A549 (cell line): ENCODE measurements at regions not wholly inside any gene's neighbourhood (a gene's known extent, or its start where the extent isn't known, plus 50 kb on each side); places are given as distances from the start of the nearest gene placed in this dataset.

ENCODE experiments used
- CBX8 ChIP-seq: fragments of 200-600 bp; sonication (generic); IDR thresholded peaks from 2 replicates; pipeline ENCODE4 v1.6.1; 2016
- CEBPB ChIP-seq, 2 experiments: fragments of >200 bp in 1 of 2; sonication (Bioruptor Twin) in 1 of 2; formaldehyde crosslinking in 1 of 2; IDR thresholded peaks; 2 replicates each; pipeline ENCODE4 v1.6.1; 2012 to 2016
- EHMT2 ChIP-seq: fragments of 200-600 bp; sonication (generic); IDR thresholded peaks from 2 replicates; pipeline ENCODE4 v1.6.1; 2016; ENCODE audit warnings: antibody characterized with exemption, low read depth, mild to moderate bottlenecking, moderate library complexity
- ESRRA ChIP-seq: fragments of 150-350 bp; IDR thresholded peaks from 2 replicates; pipeline ENCODE4 v1.6.1; 2014; ENCODE audit warnings: mild to moderate bottlenecking, low read length, borderline replicate concordance
- HDAC2 ChIP-seq: fragments of 200-600 bp; sonication (generic); IDR thresholded peaks from 2 replicates; pipeline ENCODE4 v1.6.1; 2016
- NFE2L2 ChIP-seq: fragments of 150-350 bp; conservative IDR thresholded peaks from 2 replicates; pipeline ENCODE4 v1.6.1; 2014; ENCODE audit warnings: low read length
- POLR2A ChIP-seq: IDR thresholded peaks from 2 replicates; pipeline ENCODE4 v1.6.1; 2012; ENCODE audit warnings: mild to moderate bottlenecking, low read length
- RAD21 ChIP-seq, 2 experiments: fragments of >200 bp in 1 of 2; sonication (Bioruptor Twin) in 1 of 2; formaldehyde crosslinking in 1 of 2; IDR thresholded peaks in 1 of 2; conservative IDR thresholded peaks in 1 of 2; 2 replicates in 1 of 2; 3 replicates in 1 of 2; pipeline ENCODE4 v1.6.1; 2012 to 2018; ENCODE audit warnings: inconsistent platforms in 1 of 2
- RFX5 ChIP-seq: fragments of 450-650 bp; IDR thresholded peaks from 2 replicates; pipeline ENCODE4 v1.7.1; 2014; ENCODE audit warnings: antibody characterized with exemption, mild to moderate bottlenecking, moderate library complexity
- SMC3 ChIP-seq: fragments of >200 bp; sonication (Bioruptor Twin); formaldehyde crosslinking; IDR thresholded peaks from 3 replicates; pipeline ENCODE4 v1.6.1; 2018; ENCODE audit warnings: inconsistent platforms
- TF ChIP-seq, protein P1 (sequence below): fragments of >200 bp; sonication (Bioruptor Twin); formaldehyde crosslinking; IDR thresholded peaks from 3 replicates; pipeline ENCODE4 v1.5.1; 2016
- TF ChIP-seq, protein P2 (sequence below): fragments of 200-600 bp; sonication (generic); IDR thresholded peaks from 2 replicates; pipeline ENCODE4 v1.6.1; 2016; ENCODE audit warnings: antibody characterized with exemption, mild to moderate bottlenecking, moderate library complexity
- TF ChIP-seq, protein P3 (sequence below): fragments of 450-650 bp; IDR thresholded peaks from 2 replicates; pipeline ENCODE4 v1.6.1; 2014; ENCODE audit warnings: antibody characterized with exemption

DNA sequence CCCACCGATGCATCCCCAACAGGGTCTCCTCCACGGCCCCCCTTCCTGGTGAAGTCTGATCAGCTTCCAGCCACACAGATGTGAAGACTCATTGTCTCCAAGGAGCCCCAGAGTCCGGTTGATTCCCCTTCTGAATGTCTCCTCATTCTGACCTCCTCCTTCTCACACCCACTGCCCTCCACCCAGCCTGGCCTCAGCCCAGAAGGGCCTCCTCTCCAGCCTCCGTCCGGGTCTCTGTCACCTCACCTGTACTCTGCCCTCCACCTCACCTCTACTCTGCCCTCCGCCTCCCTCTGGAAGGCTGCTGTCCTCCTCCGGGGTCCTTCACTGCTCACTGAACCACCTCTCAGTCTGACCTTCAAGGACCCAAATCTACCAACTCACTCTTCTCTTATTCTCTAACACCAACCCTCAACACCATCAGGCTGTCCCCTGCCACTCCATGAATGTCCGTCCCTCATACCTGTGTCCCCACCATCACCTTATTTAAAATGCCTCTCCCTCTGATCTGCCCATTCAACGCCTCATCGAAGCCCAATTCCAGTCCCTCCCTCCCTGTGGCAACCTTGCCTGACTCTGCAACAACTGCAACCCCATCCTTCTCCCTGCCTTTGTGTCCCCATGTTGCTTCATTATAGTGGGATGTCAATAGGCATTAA lies 201.2 kb downstream of the TOMM20 start:
- no peak for TF ChIP-seq RFX5
- TF ChIP-seq, protein P1, sequence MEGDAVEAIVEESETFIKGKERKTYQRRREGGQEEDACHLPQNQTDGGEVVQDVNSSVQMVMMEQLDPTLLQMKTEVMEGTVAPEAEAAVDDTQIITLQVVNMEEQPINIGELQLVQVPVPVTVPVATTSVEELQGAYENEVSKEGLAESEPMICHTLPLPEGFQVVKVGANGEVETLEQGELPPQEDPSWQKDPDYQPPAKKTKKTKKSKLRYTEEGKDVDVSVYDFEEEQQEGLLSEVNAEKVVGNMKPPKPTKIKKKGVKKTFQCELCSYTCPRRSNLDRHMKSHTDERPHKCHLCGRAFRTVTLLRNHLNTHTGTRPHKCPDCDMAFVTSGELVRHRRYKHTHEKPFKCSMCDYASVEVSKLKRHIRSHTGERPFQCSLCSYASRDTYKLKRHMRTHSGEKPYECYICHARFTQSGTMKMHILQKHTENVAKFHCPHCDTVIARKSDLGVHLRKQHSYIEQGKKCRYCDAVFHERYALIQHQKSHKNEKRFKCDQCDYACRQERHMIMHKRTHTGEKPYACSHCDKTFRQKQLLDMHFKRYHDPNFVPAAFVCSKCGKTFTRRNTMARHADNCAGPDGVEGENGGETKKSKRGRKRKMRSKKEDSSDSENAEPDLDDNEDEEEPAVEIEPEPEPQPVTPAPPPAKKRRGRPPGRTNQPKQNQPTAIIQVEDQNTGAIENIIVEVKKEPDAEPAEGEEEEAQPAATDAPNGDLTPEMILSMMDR, result no peak
- no peak for TF ChIP-seq SMC3
- no peak for TF ChIP-seq POLR2A
- no peak for TF ChIP-seq RAD21 (conservative IDR thresholded peaks at IDR 0.05 in 1 of 2, IDR thresholded peaks at IDR 0.05 in 1 of 2)
- TF ChIP-seq HDAC2, result no peak
- no peak for TF ChIP-seq NFE2L2
- TF ChIP-seq CEBPB (IDR thresholded peaks at IDR 0.05), result no peak
- no peak for TF ChIP-seq ESRRA
- TF ChIP-seq EHMT2, result no peak
- TF ChIP-seq, protein P2, sequence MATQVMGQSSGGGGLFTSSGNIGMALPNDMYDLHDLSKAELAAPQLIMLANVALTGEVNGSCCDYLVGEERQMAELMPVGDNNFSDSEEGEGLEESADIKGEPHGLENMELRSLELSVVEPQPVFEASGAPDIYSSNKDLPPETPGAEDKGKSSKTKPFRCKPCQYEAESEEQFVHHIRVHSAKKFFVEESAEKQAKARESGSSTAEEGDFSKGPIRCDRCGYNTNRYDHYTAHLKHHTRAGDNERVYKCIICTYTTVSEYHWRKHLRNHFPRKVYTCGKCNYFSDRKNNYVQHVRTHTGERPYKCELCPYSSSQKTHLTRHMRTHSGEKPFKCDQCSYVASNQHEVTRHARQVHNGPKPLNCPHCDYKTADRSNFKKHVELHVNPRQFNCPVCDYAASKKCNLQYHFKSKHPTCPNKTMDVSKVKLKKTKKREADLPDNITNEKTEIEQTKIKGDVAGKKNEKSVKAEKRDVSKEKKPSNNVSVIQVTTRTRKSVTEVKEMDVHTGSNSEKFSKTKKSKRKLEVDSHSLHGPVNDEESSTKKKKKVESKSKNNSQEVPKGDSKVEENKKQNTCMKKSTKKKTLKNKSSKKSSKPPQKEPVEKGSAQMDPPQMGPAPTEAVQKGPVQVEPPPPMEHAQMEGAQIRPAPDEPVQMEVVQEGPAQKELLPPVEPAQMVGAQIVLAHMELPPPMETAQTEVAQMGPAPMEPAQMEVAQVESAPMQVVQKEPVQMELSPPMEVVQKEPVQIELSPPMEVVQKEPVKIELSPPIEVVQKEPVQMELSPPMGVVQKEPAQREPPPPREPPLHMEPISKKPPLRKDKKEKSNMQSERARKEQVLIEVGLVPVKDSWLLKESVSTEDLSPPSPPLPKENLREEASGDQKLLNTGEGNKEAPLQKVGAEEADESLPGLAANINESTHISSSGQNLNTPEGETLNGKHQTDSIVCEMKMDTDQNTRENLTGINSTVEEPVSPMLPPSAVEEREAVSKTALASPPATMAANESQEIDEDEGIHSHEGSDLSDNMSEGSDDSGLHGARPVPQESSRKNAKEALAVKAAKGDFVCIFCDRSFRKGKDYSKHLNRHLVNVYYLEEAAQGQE, result no peak
- no peak for TF ChIP-seq CBX8
- TF ChIP-seq, protein P3, sequence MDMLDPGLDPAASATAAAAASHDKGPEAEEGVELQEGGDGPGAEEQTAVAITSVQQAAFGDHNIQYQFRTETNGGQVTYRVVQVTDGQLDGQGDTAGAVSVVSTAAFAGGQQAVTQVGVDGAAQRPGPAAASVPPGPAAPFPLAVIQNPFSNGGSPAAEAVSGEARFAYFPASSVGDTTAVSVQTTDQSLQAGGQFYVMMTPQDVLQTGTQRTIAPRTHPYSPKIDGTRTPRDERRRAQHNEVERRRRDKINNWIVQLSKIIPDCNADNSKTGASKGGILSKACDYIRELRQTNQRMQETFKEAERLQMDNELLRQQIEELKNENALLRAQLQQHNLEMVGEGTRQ, result no peak
